Naive B cell (primary cell): ENCODE measurements at regions not wholly inside any gene's neighbourhood (a gene's known extent, or its start where the extent isn't known, plus 50 kb on each side); places are given as distances from the start of the nearest gene placed in this dataset.

Experiments
- ATAC-seq, 2 donors: fragments of 150-1000 bp; cut with Tn5 transposase; 2 replicates each; pipeline ENCODE4 v1.10.0; 2021; ENCODE audit warnings: low read depth in 2 of 2, mild to moderate bottlenecking in 2 of 2, moderate library complexity in 2 of 2
- DNase-seq: peaks from one replicate; pipeline ENCODE4 v3.0.0; 2022
- H3K27ac Mint-ChIP-seq, 6 donors: one replicate each; pipeline ENCODE4 v1.8.0; 2020 to 2022; ENCODE audit warnings: mild to moderate bottlenecking in 6 of 6, mixed read lengths in 6 of 6, moderate library complexity in 5 of 6, inconsistent platforms in 2 of 6
- H3K27me3 Mint-ChIP-seq, 3 donors: one replicate each; pipeline ENCODE4 v1.8.0; 2021 to 2022; ENCODE audit warnings: mixed read lengths in 3 of 3, mild to moderate bottlenecking in 1 of 3
- H3K36me3 Mint-ChIP-seq, 2 donors: one replicate each; pipeline ENCODE4 v1.8.0; 2020 to 2022; ENCODE audit warnings: mixed read lengths in 2 of 2, inconsistent platforms in 1 of 2, mild to moderate bottlenecking in 1 of 2
- H3K4me1 Mint-ChIP-seq, 3 donors: one replicate each; pipeline ENCODE4 v1.8.0; 2020 to 2022; ENCODE audit warnings: mixed read lengths in 3 of 3, inconsistent platforms in 1 of 3, mild to moderate bottlenecking in 1 of 3, moderate library complexity in 1 of 3
- H3K4me3 Mint-ChIP-seq, 8 donors: one replicate each; pipeline ENCODE4 v1.8.0; 2020 to 2022; ENCODE audit warnings: mild to moderate bottlenecking in 8 of 8, mixed read lengths in 8 of 8, moderate library complexity in 8 of 8, inconsistent platforms in 2 of 8
- H3K9me3 Mint-ChIP-seq, 7 donors: one replicate each; pipeline ENCODE4 v1.8.0; 2020 to 2022; ENCODE audit warnings: mixed read lengths in 7 of 7, mild to moderate bottlenecking in 5 of 7, inconsistent platforms in 2 of 7, moderate library complexity in 1 of 7

GRCh38 chr13:40381935-40382764, 284.3 kb downstream of the FOXO1 start:
- Mint-ChIP-seq H3K9me3 (peaks cover 0 to 3% (median 0%) of the 10 kb centered on the region in 7 donors), H3K36me3 (no peaks in the 10 kb centered on the region), H3K4me1 (peaks cover 16 to 40% (median 24%) of the 10 kb centered on the region in 3 donors), H3K27me3 (no peaks in the 10 kb centered on the region), H3K27ac (peak overlapping the region in 2 of 6 donors; percentile 3 to 18), H3K4me3 (no peak overlapping the region)
- DNase-seq (no peak), ATAC-seq (no peak)

GRCh38 chr13:40383132-40383531, 283.3 kb downstream of the FOXO1 start:
- Mint-ChIP-seq H3K4me3 (no peak overlapping the region), H3K36me3 (no peaks in the 10 kb centered on the region), H3K4me1 (peaks cover 23 to 41% (median 30%) of the 10 kb centered on the region in 3 donors), H3K9me3 (peaks cover 0 to 7% (median 0%) of the 10 kb centered on the region in 7 donors), H3K27me3 (no peaks in the 10 kb centered on the region), H3K27ac (no peak overlapping the region)
- no peak for ATAC-seq
- DNase-seq, result no peak

- peaks cover 22 to 44% (median 29%) of the 10 kb centered on the region in 3 donors for H3K4me1 Mint-ChIP-seq
- ATAC-seq, result no peak
- peaks cover 0 to 4% (median 0%) of the 10 kb centered on the region in 7 donors for H3K9me3 Mint-ChIP-seq
- no peaks in the 10 kb centered on the region for H3K27me3 Mint-ChIP-seq
- H3K27ac Mint-ChIP-seq, result peak overlapping the region in 1 of 6 donors; percentile 42
- no peak overlapping the region for H3K4me3 Mint-ChIP-seq
- H3K36me3 Mint-ChIP-seq, result no peaks in the 10 kb centered on the region
- no peak for DNase-seq
These were observed 282.6 kb downstream of the FOXO1 start for GRCh38 chr13:40383885-40384284.

GRCh38 chr13:40384976-40385857, 281.2 kb downstream of the FOXO1 start:
- Mint-ChIP-seq H3K4me3 (no peak overlapping the region), H3K9me3 (peaks cover 0 to 4% (median 0%) of the 10 kb centered on the region in 7 donors), H3K27ac (peak overlapping the region in 4 of 6 donors; percentile 19 to 84 (median 41)), H3K27me3 (no peaks in the 10 kb centered on the region), H3K4me1 (peaks cover 23 to 48% (median 26%) of the 10 kb centered on the region in 3 donors), H3K36me3 (no peaks in the 10 kb centered on the region)
- ATAC-seq (no peak), DNase-seq (no peak)

DNA sequence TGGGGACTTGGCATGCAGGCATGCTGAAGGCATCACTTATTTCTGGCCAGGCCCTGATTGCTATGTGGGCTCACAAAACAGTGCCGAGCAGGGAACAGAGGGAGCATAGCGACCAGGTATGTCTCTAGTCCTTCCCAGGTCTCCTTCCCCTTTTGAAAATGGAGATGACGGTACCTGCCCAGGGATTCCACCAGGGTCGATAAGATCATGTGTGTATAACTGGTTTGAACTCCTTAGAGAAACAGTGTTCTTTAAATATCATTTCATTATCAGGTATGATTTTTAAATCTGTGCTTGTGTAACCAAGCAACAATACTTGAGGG, 280.6 kb downstream of the FOXO1 start:
- H3K27me3 Mint-ChIP-seq, result no peaks in the 10 kb centered on the region
- peaks cover 29 to 54% (median 32%) of the 10 kb centered on the region in 3 donors for H3K4me1 Mint-ChIP-seq
- H3K36me3 Mint-ChIP-seq, result no peaks in the 10 kb centered on the region
- peak overlapping the region in 4 of 6 donors; percentile 13 to 85 (median 50) for H3K27ac Mint-ChIP-seq
- peaks cover 0 to 4% (median 0%) of the 10 kb centered on the region in 7 donors for H3K9me3 Mint-ChIP-seq
- no peak for DNase-seq
- H3K4me3 Mint-ChIP-seq, result no peak overlapping the region
- ATAC-seq, result no peak

DNA sequence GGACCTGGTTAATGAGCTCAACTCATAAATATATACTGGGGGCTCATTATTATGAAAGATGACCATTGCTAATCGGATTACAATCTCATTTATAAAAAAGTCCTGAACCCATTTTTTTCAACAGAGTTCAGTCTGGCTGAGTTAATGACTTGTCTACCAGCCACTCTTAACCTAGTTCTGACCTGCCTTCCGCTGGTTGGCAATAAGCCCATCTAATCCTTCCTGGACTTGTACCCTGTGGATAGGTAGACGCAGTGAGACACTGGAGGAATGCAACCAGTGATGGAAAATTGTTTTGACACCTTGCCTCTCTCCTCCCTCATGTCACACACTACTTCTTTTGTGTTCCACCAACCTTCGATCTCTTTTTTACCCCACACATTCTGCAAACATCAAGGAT, 279.9 kb downstream of the FOXO1 start:
- Mint-ChIP-seq H3K4me1 (peaks cover 30 to 55% (median 32%) of the 10 kb centered on the region in 3 donors), H3K27ac (peak overlapping the region in 3 of 6 donors; percentile 3 to 85 (median 76)), H3K4me3 (no peak overlapping the region), H3K36me3 (no peaks in the 10 kb centered on the region), H3K9me3 (peaks cover 0 to 4% (median 0%) of the 10 kb centered on the region in 7 donors), H3K27me3 (no peaks in the 10 kb centered on the region)
- ATAC-seq (no peak), DNase-seq (no peak)

- Mint-ChIP-seq H3K36me3 (no peaks in the 10 kb centered on the region), H3K9me3 (peaks cover 0 to 4% (median 0%) of the 10 kb centered on the region in 7 donors), H3K27ac (peak overlapping the region; percentile 41 to 99 (median 83)), H3K4me3 (peak overlapping the region in 6 of 8 donors; percentile 44 to 91 (median 64)), H3K27me3 (no peaks in the 10 kb centered on the region), H3K4me1 (peaks cover 30 to 55% (median 32%) of the 10 kb centered on the region in 3 donors)
- ATAC-seq (no peak), DNase-seq (no peak)
These were observed 278.7 kb downstream of the FOXO1 start for GRCh38 chr13:40387775-40388174.

DNA sequence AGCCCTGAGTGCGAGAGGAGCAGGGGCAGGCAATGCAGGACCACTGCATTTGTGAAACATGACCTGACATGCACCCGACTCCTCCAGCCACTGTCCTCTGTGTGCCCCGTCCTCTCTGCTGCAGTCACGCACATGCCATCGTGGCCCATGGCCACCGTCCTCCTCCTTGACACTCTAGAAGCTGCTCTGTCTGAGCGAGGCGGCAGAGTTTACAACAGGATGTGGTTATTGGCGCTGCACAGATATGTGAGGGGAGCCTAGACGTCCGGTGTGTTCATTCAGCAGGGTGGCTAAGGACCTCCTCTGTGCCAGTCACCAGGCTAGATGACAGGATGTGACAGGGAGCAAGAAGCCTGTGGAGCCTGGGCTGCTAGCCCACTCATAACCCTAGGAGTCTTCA, 277.8 kb downstream of the FOXO1 start:
- Mint-ChIP-seq H3K9me3 (peaks cover 0 to 4% (median 0%) of the 10 kb centered on the region in 7 donors), H3K36me3 (no peaks in the 10 kb centered on the region), H3K4me1 (peaks cover 30 to 52% (median 32%) of the 10 kb centered on the region in 3 donors), H3K27me3 (no peaks in the 10 kb centered on the region), H3K4me3 (peak overlapping the region; percentile 48 to 92 (median 86)), H3K27ac (peak overlapping the region; percentile 91 to 99 (median 96))
- DNase-seq, result peak; percentile 79
- peak; percentile 95 to 98 for ATAC-seq

GRCh38 chr13:40389081-40389641, 277.3 kb downstream of the FOXO1 start:
- DNase-seq (peak; percentile 35), ATAC-seq (peak; percentile 65 to 66)
- no peaks in the 10 kb centered on the region for H3K36me3 Mint-ChIP-seq
- peaks cover 30 to 51% (median 32%) of the 10 kb centered on the region in 3 donors for H3K4me1 Mint-ChIP-seq
- H3K4me3 Mint-ChIP-seq, result peak overlapping the region; percentile 48 to 92 (median 86)
- no peaks in the 10 kb centered on the region for H3K27me3 Mint-ChIP-seq
- peaks cover 0 to 4% (median 0%) of the 10 kb centered on the region in 7 donors for H3K9me3 Mint-ChIP-seq
- peak overlapping the region; percentile 91 to 99 (median 96) for H3K27ac Mint-ChIP-seq

DNA sequence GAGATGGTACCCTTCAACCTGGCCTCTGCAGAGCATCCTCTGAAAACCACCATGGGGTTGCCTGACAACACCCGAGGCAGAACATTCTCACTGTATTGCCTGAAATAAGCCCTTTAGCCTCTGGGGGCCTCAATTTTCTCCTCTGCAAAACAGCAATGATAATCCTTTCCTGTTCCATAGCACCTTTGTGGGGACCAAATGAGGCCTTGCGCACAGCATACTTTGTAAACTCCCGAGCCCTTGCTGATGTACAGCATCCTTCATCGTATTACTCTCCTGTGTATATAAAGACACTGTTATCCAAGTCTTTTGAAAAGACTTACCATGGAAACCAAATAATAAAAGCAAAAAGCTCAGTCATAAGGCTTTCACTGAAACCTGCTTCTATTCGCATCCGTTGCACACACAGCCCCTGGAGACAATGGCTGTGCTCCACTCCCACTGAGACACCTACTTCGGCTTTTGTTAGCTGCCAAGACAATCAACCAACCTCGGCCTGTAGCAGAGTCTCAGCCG, 276.0 kb downstream of the FOXO1 start:
- DNase-seq, result no peak
- Mint-ChIP-seq H3K27ac (peak overlapping the region; percentile 28 to 87 (median 62)), H3K36me3 (no peaks in the 10 kb centered on the region), H3K27me3 (no peaks in the 10 kb centered on the region), H3K9me3 (peaks cover 0 to 4% (median 0%) of the 10 kb centered on the region in 7 donors), H3K4me1 (peaks cover 28 to 44% (median 30%) of the 10 kb centered on the region in 3 donors), H3K4me3 (peak overlapping the region in 5 of 8 donors; percentile 23 to 91 (median 37))
- no peak for ATAC-seq

DNA sequence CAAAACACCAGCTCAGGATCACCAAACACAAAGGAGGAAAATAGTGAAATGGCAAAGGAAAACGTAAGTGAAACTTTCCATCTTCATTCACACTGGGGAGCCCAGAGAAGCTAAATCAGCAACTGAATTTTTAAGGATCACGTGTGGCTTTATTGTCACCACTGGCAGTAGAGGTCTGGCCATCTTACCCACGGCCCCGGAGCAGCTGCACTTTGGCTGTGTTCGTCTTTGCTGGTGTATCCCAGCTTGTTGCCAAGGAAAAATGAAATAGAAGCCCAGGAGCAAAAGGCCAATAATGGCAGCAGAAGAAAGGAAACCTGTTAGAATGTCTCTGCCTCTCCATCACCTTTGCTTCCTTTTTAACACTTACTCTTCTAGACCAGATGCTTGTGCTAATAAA, 274.7 kb downstream of the FOXO1 start:
- peaks cover 26 to 37% (median 30%) of the 10 kb centered on the region in 3 donors for H3K4me1 Mint-ChIP-seq
- H3K27ac Mint-ChIP-seq, result peak overlapping the region in 1 of 6 donors; percentile 53
- H3K9me3 Mint-ChIP-seq, result peaks cover 0 to 4% (median 0%) of the 10 kb centered on the region in 7 donors
- DNase-seq, result no peak
- H3K27me3 Mint-ChIP-seq, result no peaks in the 10 kb centered on the region
- no peak overlapping the region for H3K4me3 Mint-ChIP-seq
- no peak for ATAC-seq
- no peaks in the 10 kb centered on the region for H3K36me3 Mint-ChIP-seq

- ATAC-seq, result no peak
- H3K4me3 Mint-ChIP-seq, result no peak overlapping the region
- H3K27ac Mint-ChIP-seq, result peak overlapping the region in 2 of 6 donors; percentile 45 to 88
- H3K27me3 Mint-ChIP-seq, result no peaks in the 10 kb centered on the region
- H3K36me3 Mint-ChIP-seq, result no peaks in the 10 kb centered on the region
- DNase-seq, result no peak
- H3K9me3 Mint-ChIP-seq, result no peaks in the 10 kb centered on the region
- H3K4me1 Mint-ChIP-seq, result peaks cover 6 to 13% (median 9%) of the 10 kb centered on the region in 3 donors
These were observed 272.0 kb downstream of the FOXO1 start for GRCh38 chr13:40394304-40394985.
